Uterus (tissue), 2 donors: ENCODE measurements at regions not wholly inside any gene's neighbourhood (a gene's known extent, or its start where the extent isn't known, plus 50 kb on each side); places are given as distances from the start of the nearest gene placed in this dataset.

Experiments used
- POLR2A ChIP-seq, 2 donors: fragments of 450-650 bp; IDR thresholded peaks; one replicate each; pipeline ENCODE4 v1.6.1; 2016; ENCODE audit warnings: antibody characterized with exemption in 2 of 2, mild to moderate bottlenecking in 1 of 2, moderate library complexity in 1 of 2
- TF ChIP-seq, protein P1 (sequence below), 4 experiments: fragments of 200-600 bp in 2 of 4; fragments of 450-650 bp in 2 of 4; sonication (generic) in 2 of 4; IDR thresholded peaks; one replicate each; pipeline ENCODE4 v1.5.1; 2016 to 2019; ENCODE audit warnings: antibody characterized with exemption in 4 of 4, mild to moderate bottlenecking in 2 of 4, moderate library complexity in 1 of 4

DNA sequence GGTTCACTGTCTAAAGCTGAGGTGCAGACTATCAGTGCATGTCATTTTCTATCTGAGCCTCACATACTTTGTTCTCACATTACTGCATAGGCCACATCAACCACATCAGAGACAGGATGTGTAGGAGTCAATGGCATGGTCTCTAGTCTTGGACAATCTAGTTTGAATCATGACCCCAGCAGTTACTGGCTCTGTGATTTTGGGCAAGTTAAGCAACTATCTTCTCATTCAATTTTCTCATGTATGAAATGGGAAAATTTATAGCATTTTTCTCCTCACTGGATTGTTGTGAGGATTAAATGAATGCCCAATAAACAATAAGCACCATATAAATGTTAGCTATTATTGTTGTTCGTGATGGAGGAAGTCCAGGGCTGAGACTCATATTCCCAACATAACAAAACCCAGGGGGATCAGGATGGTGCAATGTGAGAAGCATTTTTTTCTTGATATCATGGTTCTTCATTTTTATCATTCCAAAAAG lies 432.6 kb downstream of the LRIG3 start:
- TF ChIP-seq, protein P1, sequence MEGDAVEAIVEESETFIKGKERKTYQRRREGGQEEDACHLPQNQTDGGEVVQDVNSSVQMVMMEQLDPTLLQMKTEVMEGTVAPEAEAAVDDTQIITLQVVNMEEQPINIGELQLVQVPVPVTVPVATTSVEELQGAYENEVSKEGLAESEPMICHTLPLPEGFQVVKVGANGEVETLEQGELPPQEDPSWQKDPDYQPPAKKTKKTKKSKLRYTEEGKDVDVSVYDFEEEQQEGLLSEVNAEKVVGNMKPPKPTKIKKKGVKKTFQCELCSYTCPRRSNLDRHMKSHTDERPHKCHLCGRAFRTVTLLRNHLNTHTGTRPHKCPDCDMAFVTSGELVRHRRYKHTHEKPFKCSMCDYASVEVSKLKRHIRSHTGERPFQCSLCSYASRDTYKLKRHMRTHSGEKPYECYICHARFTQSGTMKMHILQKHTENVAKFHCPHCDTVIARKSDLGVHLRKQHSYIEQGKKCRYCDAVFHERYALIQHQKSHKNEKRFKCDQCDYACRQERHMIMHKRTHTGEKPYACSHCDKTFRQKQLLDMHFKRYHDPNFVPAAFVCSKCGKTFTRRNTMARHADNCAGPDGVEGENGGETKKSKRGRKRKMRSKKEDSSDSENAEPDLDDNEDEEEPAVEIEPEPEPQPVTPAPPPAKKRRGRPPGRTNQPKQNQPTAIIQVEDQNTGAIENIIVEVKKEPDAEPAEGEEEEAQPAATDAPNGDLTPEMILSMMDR (IDR thresholded peaks at IDR 0.05), result no peak
- no peak for TF ChIP-seq POLR2A (IDR thresholded peaks at IDR 0.05)
